DND-41 (cell line): ENCODE measurements at regions not wholly inside any gene's neighbourhood (a gene's known extent, or its start where the extent isn't known, plus 50 kb on each side); places are given as distances from the start of the nearest gene placed in this dataset.

Experiments used
- CTCF ChIP-seq: IDR thresholded peaks from 2 replicates; pipeline ENCODE4 v1.5.1; 2012; ENCODE audit warnings: borderline replicate concordance, low read length, moderate library complexity, mild to moderate bottlenecking; ENCODE audit not compliant: poor library complexity, severe bottlenecking; ENCODE audit errors: extremely low read depth
- EZH2 ChIP-seq: IDR thresholded peaks from 3 replicates; pipeline ENCODE4 v1.6.1; 2012; ENCODE audit warnings: borderline replicate concordance, low read depth, mild to moderate bottlenecking, moderate library complexity, low read length, inconsistent platforms; ENCODE audit not compliant: severe bottlenecking

- TF ChIP-seq CTCF (no peak), EZH2 (no peak)
Observed at GRCh38 chr10:78176320-78177317, 143.0 kb downstream of the RPS24 start.
